GM19240 (cell line): ENCODE measurements at regions not wholly inside any gene's neighbourhood (a gene's known extent, or its start where the extent isn't known, plus 50 kb on each side); places are given as distances from the start of the nearest gene placed in this dataset.
"Not testable (repeated sequence)": the region's sequence is repeated elsewhere in the genome, so short reads cannot be mapped to it uniquely, and the experiment has no call there.

Experiments
- DNase-seq: peaks from one replicate; pipeline ENCODE4 v3.0.0; 2011; ENCODE audit warnings: low spot score; ENCODE audit not compliant: insufficient read length

- no peak for DNase-seq
Measured at GRCh38 chr3:34862456-34862855, 776.9 kb upstream of the ARPP21 start.

GRCh38 chr3:34863485-34863884, 775.8 kb upstream of the ARPP21 start:
- no peak for DNase-seq

- DNase-seq, result no peak
Measured at GRCh38 chr3:34864011-34864410, 775.3 kb upstream of the ARPP21 start.

- DNase-seq, result no peak
Measured at GRCh38 chr3:34865346-34865745, 774.0 kb upstream of the ARPP21 start.

- no peak for DNase-seq
Measured at GRCh38 chr3:34868935-34869334, 770.4 kb upstream of the ARPP21 start.

GRCh38 chr3:34869696-34870095, 769.6 kb upstream of the ARPP21 start:
- DNase-seq, result no peak

- no peak for DNase-seq
Measured at GRCh38 chr3:34872406-34872805, 766.9 kb upstream of the ARPP21 start.

GRCh38 chr3:34876997-34877396, 762.3 kb upstream of the ARPP21 start:
- no peak for DNase-seq

- DNase-seq, result no peak
Measured at GRCh38 chr3:34878488-34878887, 760.8 kb upstream of the ARPP21 start.

- DNase-seq, result no peak
Measured at GRCh38 chr3:34881026-34881425, 758.3 kb upstream of the ARPP21 start.

GRCh38 chr3:34882764-34883163, 756.6 kb upstream of the ARPP21 start:
- DNase-seq, result no peak

GRCh38 chr3:34884007-34884406, 755.3 kb upstream of the ARPP21 start:
- DNase-seq, result no peak

- DNase-seq, result no peak
Measured at GRCh38 chr3:34886443-34886842, 752.9 kb upstream of the ARPP21 start.

GRCh38 chr3:34889641-34890040, 749.7 kb upstream of the ARPP21 start:
- DNase-seq, result no peak

- DNase-seq, result no peak
Measured at GRCh38 chr3:34890247-34890646, 749.1 kb upstream of the ARPP21 start.

- DNase-seq, result no peak
Measured at GRCh38 chr3:34891941-34892340, 747.4 kb upstream of the ARPP21 start.

- DNase-seq, result no peak
Measured at GRCh38 chr3:34895841-34896240, 743.5 kb upstream of the ARPP21 start.

GRCh38 chr3:34909679-34910078, 729.6 kb upstream of the ARPP21 start:
- not testable (repeated sequence) for DNase-seq

GRCh38 chr3:34919025-34919424, 720.3 kb upstream of the ARPP21 start:
- DNase-seq, result no peak

GRCh38 chr3:34920806-34921205, 718.5 kb upstream of the ARPP21 start:
- DNase-seq, result no peak

- no peak for DNase-seq
Measured at GRCh38 chr3:34924961-34925360, 714.4 kb upstream of the ARPP21 start.

- DNase-seq, result no peak
Measured at GRCh38 chr3:34925851-34926250, 713.5 kb upstream of the ARPP21 start.

GRCh38 chr3:34929036-34929435, 710.3 kb upstream of the ARPP21 start:
- DNase-seq, result no peak

- DNase-seq, result no peak
Measured at GRCh38 chr3:34934660-34935059, 704.7 kb upstream of the ARPP21 start.
